Activated CD4-positive, alpha-beta T cell treated with anti-CD3 and anti-CD28 coated beads for 36 hours (primary cell): ENCODE measurements at regions not wholly inside any gene's neighbourhood (a gene's known extent, or its start where the extent isn't known, plus 50 kb on each side); places are given as distances from the start of the nearest gene placed in this dataset.

Experiments
- ATAC-seq: fragments of 200-7000 bp; cut with Tn5 transposase; one replicate; pipeline ENCODE4 v1.10.0; 2021; ENCODE audit warnings: mild to moderate bottlenecking, moderate library complexity
- CTCF ChIA-PET: fragments of 350-600 bp; sonication (Branson Sonifier 250); formaldehyde crosslinking; loops from one replicate; lab custom pipeline; 2021; ENCODE audit warnings: antibody characterized with exemption; lab: Charles Lee
- POLR2A ChIA-PET: fragments of 350-600 bp; sonication (Branson Sonifier 250); formaldehyde crosslinking; loops from one replicate; lab custom pipeline; 2021; ENCODE audit warnings: antibody characterized with exemption, inconsistent platforms; lab: Charles Lee
- DNase-seq: peaks from one replicate; pipeline ENCODE4 v3.0.0-alpha.2; 2020
- H3K27ac Mint-ChIP-seq: one replicate; pipeline ENCODE4 v1.8.0; 2021; ENCODE audit warnings: mixed read lengths
- H3K27me3 Mint-ChIP-seq: one replicate; pipeline ENCODE4 v1.8.0; 2021; ENCODE audit warnings: mixed read lengths
- H3K36me3 Mint-ChIP-seq: one replicate; pipeline ENCODE4 v1.8.0; 2021; ENCODE audit warnings: low read depth, mixed read lengths
- H3K4me1 Mint-ChIP-seq: one replicate; pipeline ENCODE4 v1.8.0; 2021; ENCODE audit warnings: mixed read lengths
- H3K4me3 Mint-ChIP-seq: one replicate; pipeline ENCODE4 v1.8.0; 2021; ENCODE audit warnings: mild to moderate bottlenecking, moderate library complexity, mixed read lengths
- H3K9me3 Mint-ChIP-seq: one replicate; pipeline ENCODE4 v1.8.0; 2021; ENCODE audit warnings: low read depth, mixed read lengths
- intact Hi-C, 2 experiments: fragments of 100-400 bp; cut with DNase I in 1 of 2; cut with micrococcal nuclease in 1 of 2; formaldehyde crosslinking; loops; one replicate each; pipeline versions ENCODE4 v1.14.2 to v1.15.1; 2022 to 2024; cut with DNase I, micrococcal nuclease

GRCh38 chr1:232554409-232554808 is 75.5 kb downstream of the SIPA1L2 start:
- POLR2A ChIA-PET = no interaction called here
- ATAC-seq (no peak), DNase-seq (no peak)
- Mint-ChIP-seq H3K4me1 (peaks cover 18% of the 10 kb centered on the region), H3K36me3 (no peaks in the 10 kb centered on the region), H3K9me3 (no peaks in the 10 kb centered on the region), H3K4me3 (no peak overlapping the region), H3K27me3 (no peaks in the 10 kb centered on the region), H3K27ac (no peak overlapping the region)
- CTCF ChIA-PET = interaction anchor here (0.6 to 1.3 kb wide), 2 partner anchors 398 to 835 kb away, joined by 3 to 5 read pairs; no protein-coding TSS in a partner anchor
- intact Hi-C loops = no loop called here

GRCh38 chr1:232553809-232554208 is 76.1 kb downstream of the SIPA1L2 start:
- POLR2A ChIA-PET = no interaction called here
- H3K36me3 Mint-ChIP-seq = no peaks in the 10 kb centered on the region
- DNase-seq = no peak
- no peaks in the 10 kb centered on the region for H3K9me3 Mint-ChIP-seq
- H3K27ac Mint-ChIP-seq = no peak overlapping the region
- CTCF ChIA-PET = no interaction called here
- no peaks in the 10 kb centered on the region for H3K27me3 Mint-ChIP-seq
- H3K4me3 Mint-ChIP-seq = no peak overlapping the region
- ATAC-seq = no peak
- peaks cover 16% of the 10 kb centered on the region for H3K4me1 Mint-ChIP-seq
- intact Hi-C loops = no loop called here

GRCh38 chr1:232553050-232553754 is 76.7 kb downstream of the SIPA1L2 start:
- no peaks in the 10 kb centered on the region for H3K9me3 Mint-ChIP-seq
- ATAC-seq (no peak), DNase-seq (no peak)
- H3K4me1 Mint-ChIP-seq = peaks cover 11% of the 10 kb centered on the region
- H3K36me3 Mint-ChIP-seq = no peaks in the 10 kb centered on the region
- no peak overlapping the region for H3K4me3 Mint-ChIP-seq
- no peaks in the 10 kb centered on the region for H3K27me3 Mint-ChIP-seq
- intact Hi-C loops = no loop called here
- no peak overlapping the region for H3K27ac Mint-ChIP-seq
- POLR2A ChIA-PET = no interaction called here
- CTCF ChIA-PET = no interaction called here

- Mint-ChIP-seq H3K9me3 (no peaks in the 10 kb centered on the region), H3K27ac (no peak overlapping the region), H3K36me3 (no peaks in the 10 kb centered on the region), H3K27me3 (no peaks in the 10 kb centered on the region), H3K4me3 (no peak overlapping the region), H3K4me1 (no peaks in the 10 kb centered on the region)
- CTCF ChIA-PET = interaction anchor here (0.6 to 1.2 kb wide), 2 partner anchors 14 to 1754 kb away, joined by 3 to 4 read pairs; no protein-coding TSS in a partner anchor
- intact Hi-C loops = no loop called here
- DNase-seq (no peak), ATAC-seq (no peak)
- POLR2A ChIA-PET = no interaction called here
Observed at GRCh38 chr1:232551386-232551785, 78.5 kb downstream of the SIPA1L2 start.

GRCh38 chr1:232550007-232550406 is 79.9 kb downstream of the SIPA1L2 start:
- ChIA-PET POLR2A (no interaction called here), CTCF (interaction anchor here (1.2 kb wide), 1 partner anchor 13 kb away, joined by 4 read pairs; no protein-coding TSS in a partner anchor)
- no peaks in the 10 kb centered on the region for H3K27me3 Mint-ChIP-seq
- intact Hi-C loops = no loop called here
- H3K36me3 Mint-ChIP-seq = no peaks in the 10 kb centered on the region
- no peak overlapping the region for H3K27ac Mint-ChIP-seq
- ATAC-seq (no peak), DNase-seq (no peak)
- no peak overlapping the region for H3K4me3 Mint-ChIP-seq
- H3K4me1 Mint-ChIP-seq = no peaks in the 10 kb centered on the region
- H3K9me3 Mint-ChIP-seq = no peaks in the 10 kb centered on the region

- POLR2A ChIA-PET = interaction anchor here (0.6 kb wide), 1 partner anchor 11 kb away, joined by 3 read pairs; no protein-coding TSS in a partner anchor
- no peaks in the 10 kb centered on the region for H3K4me1 Mint-ChIP-seq
- H3K36me3 Mint-ChIP-seq = no peaks in the 10 kb centered on the region
- no peak overlapping the region for H3K4me3 Mint-ChIP-seq
- intact Hi-C loops = no loop called here
- H3K9me3 Mint-ChIP-seq = no peaks in the 10 kb centered on the region
- CTCF ChIA-PET = interaction anchor here (0.6 kb wide), 1 partner anchor 422 kb away, joined by 3 read pairs; no protein-coding TSS in a partner anchor
- no peak overlapping the region for H3K27ac Mint-ChIP-seq
- DNase-seq (no peak), ATAC-seq (no peak)
- H3K27me3 Mint-ChIP-seq = no peaks in the 10 kb centered on the region
Observed at GRCh38 chr1:232548691-232549090, 81.2 kb downstream of the SIPA1L2 start.

- CTCF ChIA-PET = no interaction called here
Observed at GRCh38 chr1:232547938-232548484, 81.9 kb downstream of the SIPA1L2 start.

GRCh38 chr1:232542633-232543593 is 87.0 kb downstream of the SIPA1L2 start:
- no peak for ATAC-seq
- ChIA-PET POLR2A (no interaction called here), CTCF (interaction anchor here (0.6 to 0.7 kb wide), 3 partner anchors 29 to 1648 kb away, joined by 3 to 5 read pairs (median 4); no protein-coding TSS in a partner anchor)
- intact Hi-C loops = no loop called here
- no peaks in the 10 kb centered on the region for H3K27me3 Mint-ChIP-seq
- no peak for DNase-seq
- peaks cover 13% of the 10 kb centered on the region for H3K4me1 Mint-ChIP-seq
- no peak overlapping the region for H3K27ac Mint-ChIP-seq
- no peaks in the 10 kb centered on the region for H3K36me3 Mint-ChIP-seq
- H3K9me3 Mint-ChIP-seq = no peaks in the 10 kb centered on the region
- no peak overlapping the region for H3K4me3 Mint-ChIP-seq

More at GRCh38 chr1:232547938-232548484, 81.9 kb downstream of the SIPA1L2 start:
- Mint-ChIP-seq H3K9me3 (no peaks in the 10 kb centered on the region), H3K27ac (no peak overlapping the region), H3K4me1 (no peaks in the 10 kb centered on the region), H3K27me3 (no peaks in the 10 kb centered on the region), H3K36me3 (no peaks in the 10 kb centered on the region), H3K4me3 (no peak overlapping the region)
- ATAC-seq (no peak), DNase-seq (no peak)
- intact Hi-C loops = no loop called here
- POLR2A ChIA-PET = no interaction called here

GRCh38 chr1:232538943-232539302 is 91.0 kb downstream of the SIPA1L2 start:
- ChIA-PET POLR2A (interaction anchor here (0.7 kb wide), 1 partner anchor 679 kb away, joined by 8 read pairs; no protein-coding TSS in a partner anchor), CTCF (interaction anchor here (0.6 kb wide), 1 partner anchor 532 kb away, joined by 4 read pairs; no protein-coding TSS in a partner anchor)
- Mint-ChIP-seq H3K4me1 (peaks cover 14% of the 10 kb centered on the region), H3K4me3 (no peak overlapping the region), H3K9me3 (no peaks in the 10 kb centered on the region), H3K36me3 (no peaks in the 10 kb centered on the region), H3K27ac (no peak overlapping the region), H3K27me3 (no peaks in the 10 kb centered on the region)
- DNase-seq (no peak), ATAC-seq (no peak)
- intact Hi-C loops = no loop called here

GRCh38 chr1:232538224-232538942 is 91.5 kb downstream of the SIPA1L2 start:
- intact Hi-C loops = no loop called here
- no peaks in the 10 kb centered on the region for H3K36me3 Mint-ChIP-seq
- H3K4me3 Mint-ChIP-seq = no peak overlapping the region
- CTCF ChIA-PET = interaction anchor here (0.6 to 0.7 kb wide), 2 partner anchors 414 to 532 kb away, joined by 3 to 4 read pairs; no protein-coding TSS in a partner anchor
- H3K9me3 Mint-ChIP-seq = no peaks in the 10 kb centered on the region
- H3K4me1 Mint-ChIP-seq = peaks cover 14% of the 10 kb centered on the region
- H3K27ac Mint-ChIP-seq = no peak overlapping the region
- DNase-seq (peak; percentile 22), ATAC-seq (peak; percentile 70)
- no peaks in the 10 kb centered on the region for H3K27me3 Mint-ChIP-seq
- POLR2A ChIA-PET = interaction anchor here (0.7 kb wide), 1 partner anchor 678 kb away, joined by 8 read pairs; no protein-coding TSS in a partner anchor
